Trophoblast cell (in vitro differentiated cells and primary cell): ENCODE measurements at regions not wholly inside any gene's neighbourhood (a gene's known extent, or its start where the extent isn't known, plus 50 kb on each side); places are given as distances from the start of the nearest gene placed in this dataset.

Experiments used
- DNase-seq, 2 donors: peaks; one replicate each; pipeline ENCODE4 v3.0.0-alpha.2; 2016
- H2AFZ ChIP-seq: 2 replicates; pipeline ENCODE4 v1.6.1; 2013; ENCODE audit warnings: low read length, moderate library complexity, mild to moderate bottlenecking; ENCODE audit not compliant: insufficient read depth, poor library complexity
- H2AK5ac ChIP-seq: 2 replicates; pipeline ENCODE4 v1.6.1; 2013; ENCODE audit warnings: mild to moderate bottlenecking, low read length
- H2BK120ac ChIP-seq: 2 replicates; pipeline ENCODE4 v1.6.1; 2013; ENCODE audit warnings: low read length, mild to moderate bottlenecking, moderate library complexity; ENCODE audit not compliant: insufficient read depth, poor library complexity
- H2BK12ac ChIP-seq: 2 replicates; pipeline ENCODE4 v1.6.1; 2013; ENCODE audit warnings: mild to moderate bottlenecking, low read length, moderate library complexity
- H2BK5ac ChIP-seq: 2 replicates; pipeline ENCODE4 v1.6.1; 2013; ENCODE audit warnings: low read length, low read depth, moderate library complexity, mild to moderate bottlenecking; ENCODE audit not compliant: poor library complexity
- H3K14ac ChIP-seq: 2 replicates; pipeline ENCODE4 v1.6.1; 2013; ENCODE audit warnings: mild to moderate bottlenecking, low read length
- H3K18ac ChIP-seq: 2 replicates; pipeline ENCODE4 v1.6.1; 2013; ENCODE audit warnings: mild to moderate bottlenecking, low read length
- H3K23ac ChIP-seq: 2 replicates; pipeline ENCODE4 v1.6.1; 2013; ENCODE audit warnings: low read length
- H3K27ac ChIP-seq: 2 replicates; pipeline ENCODE4 v1.5.1; 2013; ENCODE audit warnings: low read depth, mild to moderate bottlenecking, inconsistent platforms, low read length, moderate library complexity
- H3K27me3 ChIP-seq: 2 replicates; pipeline ENCODE4 v1.6.1; 2013; ENCODE audit warnings: inconsistent platforms, mild to moderate bottlenecking, low read length, moderate library complexity; ENCODE audit not compliant: insufficient read depth
- H3K36me3 ChIP-seq, 2 experiments: 1 replicate in 1 of 2; 2 replicates in 1 of 2; pipeline ENCODE4 v1.6.1; 2013; ENCODE audit warnings: low read length in 2 of 2, mild to moderate bottlenecking in 2 of 2, moderate library complexity in 1 of 2; ENCODE audit not compliant: insufficient read depth in 2 of 2, control insufficient read depth in 1 of 2
- H3K4ac ChIP-seq: 2 replicates; pipeline ENCODE4 v1.6.1; 2013; ENCODE audit warnings: low read depth, mild to moderate bottlenecking, low read length, moderate library complexity
- H3K4me1 ChIP-seq, 2 experiments: 1 replicate in 1 of 2; 2 replicates in 1 of 2; pipeline ENCODE4 v1.6.1; 2013; ENCODE audit warnings: low read length in 2 of 2, mild to moderate bottlenecking in 2 of 2, moderate library complexity in 1 of 2; ENCODE audit not compliant: insufficient read depth in 2 of 2, control insufficient read depth in 1 of 2
- H3K4me2 ChIP-seq: 2 replicates; pipeline ENCODE4 v1.6.1; 2013; ENCODE audit warnings: inconsistent platforms, mild to moderate bottlenecking, low read length, moderate library complexity
- H3K4me3 ChIP-seq: 2 replicates; pipeline ENCODE4 v1.5.1; 2013; ENCODE audit warnings: mild to moderate bottlenecking, low read depth, low read length, inconsistent platforms
- H3K79me1 ChIP-seq: one replicate; pipeline ENCODE4 v1.6.1; 2013; ENCODE audit warnings: low read length
- H3K79me2 ChIP-seq: 2 replicates; pipeline ENCODE4 v1.6.1; 2013; ENCODE audit warnings: low read length, mild to moderate bottlenecking; ENCODE audit not compliant: control insufficient read depth, insufficient read depth, poor library complexity
- H3K9ac ChIP-seq: 2 replicates; pipeline ENCODE4 v1.6.1; 2013; ENCODE audit warnings: mild to moderate bottlenecking, low read length
- H3K9me3 ChIP-seq: 2 replicates; pipeline ENCODE4 v1.6.1; 2013; ENCODE audit warnings: low read depth, mild to moderate bottlenecking, control low read depth, inconsistent platforms, low read length; ENCODE audit not compliant: insufficient read depth
- H4K12ac ChIP-seq: 2 replicates; pipeline ENCODE4 v1.6.1; 2013; ENCODE audit warnings: low read depth, mild to moderate bottlenecking, low read length, moderate library complexity
- H4K8ac ChIP-seq: 2 replicates; pipeline ENCODE4 v1.6.1; 2013; ENCODE audit warnings: low read depth, mild to moderate bottlenecking, low read length, moderate library complexity
- H4K91ac ChIP-seq: one replicate; pipeline ENCODE4 v1.6.1; 2013; ENCODE audit warnings: low read depth, mild to moderate bottlenecking, low read length, moderate library complexity
- WGBS: extraction: QIAGEN DNeasy Blood & Tissue Kit; methylation state at CpG from one replicate; pipeline ENCODE4 v1.1.7; 2013; ENCODE audit warnings: missing lambda C conversion rate; ENCODE audit not compliant: insufficient read length, insufficient coverage; ENCODE audit errors: extremely low coverage; 5-methylcytosine and 5-hydroxymethylcytosine counted together

DNA sequence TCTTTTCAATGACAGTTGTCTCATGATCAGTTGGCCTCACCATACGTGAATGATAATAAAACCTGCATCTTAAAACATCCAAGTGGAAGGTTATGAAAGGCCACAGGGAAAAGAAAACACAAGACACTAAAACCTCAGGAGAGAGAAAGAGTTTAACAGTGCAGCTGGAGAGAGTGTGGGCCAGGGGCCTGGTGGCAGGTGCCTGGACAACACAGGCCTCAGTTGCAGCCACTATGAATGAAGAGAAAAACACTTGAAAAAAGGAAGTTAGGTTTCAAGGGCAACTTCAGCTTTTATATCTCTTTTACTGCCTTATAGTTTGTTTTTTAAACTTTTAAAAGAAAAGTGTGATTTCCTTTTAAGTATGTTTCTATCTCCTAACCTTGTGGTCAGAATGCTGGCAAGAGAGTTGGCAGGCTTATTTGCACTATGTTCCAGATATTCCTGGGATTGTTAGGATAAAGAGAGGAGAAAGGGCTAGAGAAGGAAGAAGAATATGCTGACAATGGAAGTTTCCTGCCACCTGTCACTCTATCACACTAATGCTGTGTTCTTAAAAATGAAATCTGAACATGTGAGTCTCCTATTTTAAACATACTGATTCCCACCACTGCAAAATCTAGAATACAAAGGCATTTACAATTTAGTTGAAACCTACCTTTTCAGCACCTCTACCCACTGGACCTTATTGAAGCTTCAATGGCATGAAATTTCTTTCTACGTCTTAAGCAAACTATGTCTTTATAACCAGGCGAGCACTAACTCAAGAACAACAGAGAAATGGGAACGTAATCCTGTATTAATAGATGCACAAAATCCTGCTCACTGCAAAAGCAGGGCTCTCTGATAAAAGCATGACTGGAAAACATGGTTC is 222.4 kb downstream of the CD83 start:
- Histone ChIP-seq H2AK5ac (no peak overlapping the region), H3K79me1 (no peaks in the 10 kb centered on the region), H2AFZ (no peak overlapping the region), H4K8ac (no peak overlapping the region), H3K14ac (no peak overlapping the region), H4K12ac (no peak overlapping the region), H2BK5ac (no peak overlapping the region), H3K4ac (no peak overlapping the region), H3K9me3 (no peaks in the 10 kb centered on the region), H3K36me3 (no peaks in the 10 kb centered on the region), H3K27ac (no peak overlapping the region), H3K18ac (no peak overlapping the region), H2BK120ac (no peak overlapping the region), H2BK12ac (no peak overlapping the region), H3K23ac (no peak overlapping the region), H3K4me2 (no peak overlapping the region), H3K79me2 (no peaks in the 10 kb centered on the region), H3K4me1 (no peaks in the 10 kb centered on the region), H3K4me3 (no peak overlapping the region), H3K27me3 (no peaks in the 10 kb centered on the region), H4K91ac (no peak overlapping the region), H3K9ac (no peak overlapping the region)
- DNase-seq, result no peak
- WGBS, result no CpG with 5 or more reads among the region's 4 CpGs

DNA sequence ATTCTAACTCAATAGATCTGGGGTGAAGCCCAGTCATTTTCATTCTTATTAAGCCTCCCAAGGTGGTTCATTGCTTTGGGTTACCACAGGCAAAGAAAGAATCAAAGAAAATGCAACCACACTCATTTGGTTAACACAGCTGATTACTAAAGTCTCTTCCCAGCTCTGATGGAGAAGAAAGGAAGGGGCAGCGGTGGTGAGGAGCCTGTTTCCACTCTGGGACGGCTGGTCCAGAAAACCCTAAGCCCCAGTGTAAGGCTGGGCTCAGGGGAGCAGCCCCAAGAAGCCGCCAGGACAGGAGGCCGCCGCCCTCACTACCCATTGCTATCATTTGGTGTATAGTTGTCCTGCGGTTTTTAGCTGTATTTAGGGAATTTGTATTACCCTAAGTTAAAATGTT is 226.9 kb downstream of the CD83 start:
- Histone ChIP-seq H3K14ac (no peak overlapping the region), H2BK5ac (no peak overlapping the region), H2AK5ac (no peak overlapping the region), H3K27ac (no peak overlapping the region), H3K9ac (no peak overlapping the region), H3K79me1 (no peaks in the 10 kb centered on the region), H4K91ac (no peak overlapping the region), H4K8ac (no peak overlapping the region), H3K4me1 (no peaks in the 10 kb centered on the region), H3K4ac (no peak overlapping the region), H2AFZ (no peak overlapping the region), H2BK12ac (no peak overlapping the region), H4K12ac (no peak overlapping the region), H3K36me3 (no peaks in the 10 kb centered on the region), H2BK120ac (no peak overlapping the region), H3K9me3 (no peaks in the 10 kb centered on the region), H3K79me2 (no peaks in the 10 kb centered on the region), H3K4me3 (no peak overlapping the region), H3K4me2 (no peak overlapping the region), H3K27me3 (no peaks in the 10 kb centered on the region), H3K18ac (no peak overlapping the region), H3K23ac (no peak overlapping the region)
- no CpG with 5 or more reads among the region's 6 CpGs for WGBS
- no peak for DNase-seq

DNA sequence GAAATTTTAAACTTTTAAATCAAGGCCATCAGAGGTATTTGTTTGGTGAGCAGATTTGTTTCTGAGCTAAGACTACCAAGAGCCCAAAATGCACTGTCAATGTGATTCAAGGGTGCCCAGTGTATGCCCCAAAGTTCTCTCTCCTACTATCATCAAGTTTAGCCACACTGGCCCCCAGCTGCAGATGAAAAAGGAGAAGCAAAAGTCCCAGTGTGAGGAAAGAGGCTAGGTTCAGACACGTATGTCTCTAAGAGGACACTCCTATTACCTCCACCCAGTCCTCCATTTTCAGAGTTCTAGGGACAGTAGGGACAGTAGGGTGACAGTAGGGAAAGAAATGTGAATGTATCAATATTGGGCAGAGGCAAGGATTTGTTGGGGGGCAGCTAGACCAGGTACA is 230.8 kb downstream of the CD83 start:
- Histone ChIP-seq H2BK12ac (no peak overlapping the region), H3K4me1 (no peaks in the 10 kb centered on the region), H3K14ac (no peak overlapping the region), H3K27me3 (no peaks in the 10 kb centered on the region), H3K27ac (no peak overlapping the region), H3K36me3 (no peaks in the 10 kb centered on the region), H3K79me1 (no peaks in the 10 kb centered on the region), H3K79me2 (no peaks in the 10 kb centered on the region), H3K9ac (no peak overlapping the region), H3K4ac (no peak overlapping the region), H3K9me3 (peaks cover 3% of the 10 kb centered on the region), H3K23ac (no peak overlapping the region), H4K91ac (no peak overlapping the region), H4K12ac (no peak overlapping the region), H4K8ac (no peak overlapping the region), H3K4me2 (no peak overlapping the region), H3K18ac (no peak overlapping the region), H2AK5ac (no peak overlapping the region), H2AFZ (no peak overlapping the region), H2BK5ac (no peak overlapping the region), H3K4me3 (no peak overlapping the region), H2BK120ac (no peak overlapping the region)
- WGBS, result no CpG with 5 or more reads among the region's 1 CpG
- DNase-seq, result no peak

DNA sequence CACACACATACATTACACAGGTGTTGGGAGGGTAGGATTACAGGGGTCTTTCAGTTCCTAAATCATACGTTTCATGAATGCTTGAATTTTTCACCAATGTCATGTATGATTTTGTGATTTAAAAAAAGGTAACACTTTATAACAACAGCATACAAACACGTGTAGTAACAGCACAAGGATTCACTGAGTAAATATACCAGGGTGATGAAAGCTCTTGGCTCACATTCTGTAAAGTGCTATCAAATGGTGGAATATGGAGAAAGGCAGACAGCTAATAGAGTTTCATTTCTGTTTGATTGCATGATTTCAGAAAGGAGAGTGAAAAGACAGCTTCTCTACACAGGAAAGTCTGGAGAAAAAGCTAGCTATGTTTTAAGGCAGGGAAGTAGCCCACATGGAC is 231.9 kb downstream of the CD83 start:
- H3K27ac ChIP-seq, result no peak overlapping the region
- H4K12ac ChIP-seq, result no peak overlapping the region
- no peak overlapping the region for H2BK120ac ChIP-seq
- no peak overlapping the region for H3K14ac ChIP-seq
- H3K4me2 ChIP-seq, result no peak overlapping the region
- no peak overlapping the region for H3K9ac ChIP-seq
- no peak overlapping the region for H3K18ac ChIP-seq
- H3K79me2 ChIP-seq, result no peaks in the 10 kb centered on the region
- no peaks in the 10 kb centered on the region for H3K36me3 ChIP-seq
- H2BK12ac ChIP-seq, result no peak overlapping the region
- H3K4ac ChIP-seq, result no peak overlapping the region
- H2AK5ac ChIP-seq, result no peak overlapping the region
- no peak overlapping the region for H4K8ac ChIP-seq
- no peaks in the 10 kb centered on the region for H3K27me3 ChIP-seq
- peaks cover 3% of the 10 kb centered on the region for H3K9me3 ChIP-seq
- no peaks in the 10 kb centered on the region for H3K79me1 ChIP-seq
- no peak overlapping the region for H2AFZ ChIP-seq
- H2BK5ac ChIP-seq, result no peak overlapping the region
- H3K23ac ChIP-seq, result no peak overlapping the region
- no peak overlapping the region for H3K4me3 ChIP-seq
- no peak overlapping the region for H4K91ac ChIP-seq
- no peak for DNase-seq
- no CpG with 5 or more reads among the region's 2 CpGs for WGBS
- no peaks in the 10 kb centered on the region for H3K4me1 ChIP-seq
